HG03565 (cell line): ENCODE measurements at regions not wholly inside any gene's neighbourhood (a gene's known extent, or its start where the extent isn't known, plus 50 kb on each side); places are given as distances from the start of the nearest gene placed in this dataset.

Experiments used
- ATAC-seq: cut with Tn5 transposase; IDR thresholded peaks from one replicate; pipeline ENCODE4 v1.9.1; 2021; ENCODE audit warnings: mild to moderate bottlenecking, moderate library complexity; ENCODE audit not compliant: unreplicated experiment

- ATAC-seq = no peak
These were observed 53.6 kb upstream of the LYVE1 start for GRCh38 chr11:10622108-10622507.

DNA sequence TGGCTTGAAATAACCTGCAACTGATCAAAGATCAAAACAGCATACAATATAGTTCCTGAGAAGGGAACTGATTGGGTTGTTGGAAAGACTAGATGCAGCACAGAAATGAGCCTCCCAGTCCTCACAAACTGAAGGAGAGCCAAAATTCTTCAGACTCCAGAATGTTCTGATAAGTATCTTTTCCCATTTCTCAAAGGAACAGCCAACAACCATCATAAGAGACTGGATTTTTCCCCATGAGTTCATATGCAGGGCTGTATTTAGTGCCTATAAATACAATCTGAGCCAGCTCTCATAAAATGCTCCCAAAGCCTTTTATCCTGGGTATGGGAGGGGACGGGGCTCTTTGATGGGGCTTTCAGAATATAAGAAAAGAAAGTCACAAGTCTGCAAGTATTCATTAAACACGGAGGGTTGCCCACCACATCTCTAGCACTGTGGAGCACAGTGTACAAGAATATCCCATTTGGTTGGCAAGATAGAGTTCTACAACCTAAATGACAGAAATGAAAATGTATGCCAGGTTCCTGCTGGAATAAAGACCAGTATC is 50.7 kb upstream of the LYVE1 start:
- ATAC-seq = no peak

- ATAC-seq = no peak
These were observed 50.0 kb upstream of the LYVE1 start for GRCh38 chr11:10618490-10618889.
